ENCODE measurements at regions not wholly inside any gene's neighbourhood (a gene's known extent, or its start where the extent isn't known, plus 50 kb on each side); places are given as distances from the start of the nearest gene placed in this dataset.
"Not testable (repeated sequence)": the region's sequence is repeated elsewhere in the genome, so short reads cannot be mapped to it uniquely, and the experiment has no call there.

- WGBS (ENCODE audit: insufficient coverage, insufficient read length) = no CpG with 5 or more reads among the region's 3 CpGs
- no peaks in the 10 kb centered on the region for H3K36me3 ChIP-seq (ENCODE audit: control insufficient read depth, insufficient read depth, low read length)
These were observed 785.2 kb downstream of the KCNA4 start for GRCh38 chr11:29231586-29231985.

GRCh38 chr11:29227811-29228210 is 789.0 kb downstream of the KCNA4 start:
- no CpG with 5 or more reads among the region's 6 CpGs for WGBS (ENCODE audit: insufficient coverage, insufficient read length)
- Histone ChIP-seq H3K27me3 (ENCODE audit: control insufficient read depth, insufficient read depth, low read length) (no peaks in the 10 kb centered on the region), H3K4me1 (ENCODE audit: control insufficient read depth, insufficient read depth, low read length) (no peaks in the 10 kb centered on the region), H3K9me3 (ENCODE audit: control insufficient read depth, insufficient read depth, low read length) (no peaks in the 10 kb centered on the region), H3K36me3 (ENCODE audit: control insufficient read depth, insufficient read depth, low read length) (no peaks in the 10 kb centered on the region), H3K4me3 (ENCODE audit: low read length) (no peak overlapping the region), H3K27ac (ENCODE audit: low read length) (no peak overlapping the region)
- DNase-seq (ENCODE audit: low read depth, low spot score) = no peak

More at GRCh38 chr11:29231586-29231985, 785.2 kb downstream of the KCNA4 start:
- Histone ChIP-seq H3K4me3 (ENCODE audit: low read length) (no peak overlapping the region), H3K4me1 (ENCODE audit: control insufficient read depth, insufficient read depth, low read length) (no peaks in the 10 kb centered on the region), H3K27me3 (ENCODE audit: control insufficient read depth, insufficient read depth, low read length) (no peaks in the 10 kb centered on the region), H3K27ac (ENCODE audit: low read length) (no peak overlapping the region), H3K9me3 (ENCODE audit: control insufficient read depth, insufficient read depth, low read length) (no peaks in the 10 kb centered on the region)
- DNase-seq (ENCODE audit: low read depth, low spot score) = no peak

GRCh38 chr11:29224739-29225384 is 792.0 kb downstream of the KCNA4 start:
- no peaks in the 10 kb centered on the region for H3K4me1 ChIP-seq (ENCODE audit: control insufficient read depth, insufficient read depth, low read length)
- H3K9me3 ChIP-seq (ENCODE audit: control insufficient read depth, insufficient read depth, low read length) = no peaks in the 10 kb centered on the region
- WGBS (ENCODE audit: insufficient coverage, insufficient read length) = no CpG with 5 or more reads among the region's 9 CpGs
- H3K4me3 ChIP-seq (ENCODE audit: low read length) = no peak overlapping the region
- no peaks in the 10 kb centered on the region for H3K27me3 ChIP-seq (ENCODE audit: control insufficient read depth, insufficient read depth, low read length)
- DNase-seq (ENCODE audit: low read depth, low spot score) = no peak
- no peak overlapping the region for H3K27ac ChIP-seq (ENCODE audit: low read length)
- H3K36me3 ChIP-seq (ENCODE audit: control insufficient read depth, insufficient read depth, low read length) = no peaks in the 10 kb centered on the region

- H3K27ac ChIP-seq (ENCODE audit: low read length); H3K4me3 ChIP-seq (ENCODE audit: low read length); H3K27me3 ChIP-seq (ENCODE audit: control insufficient read depth, insufficient read depth, low read length); DNase-seq (ENCODE audit: low read depth, low spot score); H3K9me3 ChIP-seq (ENCODE audit: control insufficient read depth, insufficient read depth, low read length); H3K36me3 ChIP-seq (ENCODE audit: control insufficient read depth, insufficient read depth, low read length); H3K4me1 ChIP-seq (ENCODE audit: control insufficient read depth, insufficient read depth, low read length): not testable (repeated sequence)
- no CpG with 5 or more reads among the region's 1 CpG for WGBS (ENCODE audit: insufficient coverage, insufficient read length)
These were observed 797.3 kb downstream of the KCNA4 start for GRCh38 chr11:29219531-29219930.

GRCh38 chr11:29217901-29218300 is 798.9 kb downstream of the KCNA4 start:
- DNase-seq (ENCODE audit: low read depth, low spot score) = no peak

GRCh38 chr11:29214833-29215232 is 802.0 kb downstream of the KCNA4 start:
- H3K4me1 ChIP-seq (ENCODE audit: control insufficient read depth, insufficient read depth, low read length) = no peaks in the 10 kb centered on the region
- H3K9me3 ChIP-seq (ENCODE audit: control insufficient read depth, insufficient read depth, low read length) = no peaks in the 10 kb centered on the region
- H3K27me3 ChIP-seq (ENCODE audit: control insufficient read depth, insufficient read depth, low read length) = no peaks in the 10 kb centered on the region
- no peak for DNase-seq (ENCODE audit: low read depth, low spot score)
- no peak overlapping the region for H3K4me3 ChIP-seq (ENCODE audit: low read length)
- WGBS (ENCODE audit: insufficient coverage, insufficient read length) = no CpG with 5 or more reads among the region's 4 CpGs
- H3K36me3 ChIP-seq (ENCODE audit: control insufficient read depth, insufficient read depth, low read length) = no peaks in the 10 kb centered on the region
- no peak overlapping the region for H3K27ac ChIP-seq (ENCODE audit: low read length)

More at GRCh38 chr11:29217901-29218300, 798.9 kb downstream of the KCNA4 start:
- Histone ChIP-seq H3K9me3 (ENCODE audit: control insufficient read depth, insufficient read depth, low read length) (no peaks in the 10 kb centered on the region), H3K4me3 (ENCODE audit: low read length) (no peak overlapping the region), H3K27me3 (ENCODE audit: control insufficient read depth, insufficient read depth, low read length) (no peaks in the 10 kb centered on the region), H3K27ac (ENCODE audit: low read length) (no peak overlapping the region), H3K36me3 (ENCODE audit: control insufficient read depth, insufficient read depth, low read length) (no peaks in the 10 kb centered on the region), H3K4me1 (ENCODE audit: control insufficient read depth, insufficient read depth, low read length) (no peaks in the 10 kb centered on the region)

- H3K27me3 ChIP-seq (ENCODE audit: control insufficient read depth, insufficient read depth, low read length) = no peaks in the 10 kb centered on the region
- H3K9me3 ChIP-seq (ENCODE audit: control insufficient read depth, insufficient read depth, low read length) = no peaks in the 10 kb centered on the region
- H3K4me3 ChIP-seq (ENCODE audit: low read length) = no peak overlapping the region
- H3K36me3 ChIP-seq (ENCODE audit: control insufficient read depth, insufficient read depth, low read length) = no peaks in the 10 kb centered on the region
- no peaks in the 10 kb centered on the region for H3K4me1 ChIP-seq (ENCODE audit: control insufficient read depth, insufficient read depth, low read length)
- H3K27ac ChIP-seq (ENCODE audit: low read length) = no peak overlapping the region
- no peak for DNase-seq (ENCODE audit: low read depth, low spot score)
- WGBS (ENCODE audit: insufficient coverage, insufficient read length) = no CpG with 5 or more reads among the region's 3 CpGs
These were observed 805.6 kb downstream of the KCNA4 start for GRCh38 chr11:29211202-29211601.

GRCh38 chr11:29210426-29210825 is 806.4 kb downstream of the KCNA4 start:
- Histone ChIP-seq H3K27me3 (ENCODE audit: control insufficient read depth, insufficient read depth, low read length) (no peaks in the 10 kb centered on the region), H3K4me3 (ENCODE audit: low read length) (no peak overlapping the region), H3K27ac (ENCODE audit: low read length) (no peak overlapping the region), H3K4me1 (ENCODE audit: control insufficient read depth, insufficient read depth, low read length) (no peaks in the 10 kb centered on the region), H3K9me3 (ENCODE audit: control insufficient read depth, insufficient read depth, low read length) (no peaks in the 10 kb centered on the region), H3K36me3 (ENCODE audit: control insufficient read depth, insufficient read depth, low read length) (no peaks in the 10 kb centered on the region)
- DNase-seq (ENCODE audit: low read depth, low spot score) = no peak
- no CpG with 5 or more reads among the region's 2 CpGs for WGBS (ENCODE audit: insufficient coverage, insufficient read length)

- Histone ChIP-seq H3K36me3 (ENCODE audit: control insufficient read depth, insufficient read depth, low read length) (no peaks in the 10 kb centered on the region), H3K4me1 (ENCODE audit: control insufficient read depth, insufficient read depth, low read length) (no peaks in the 10 kb centered on the region), H3K27me3 (ENCODE audit: control insufficient read depth, insufficient read depth, low read length) (no peaks in the 10 kb centered on the region), H3K9me3 (ENCODE audit: control insufficient read depth, insufficient read depth, low read length) (no peaks in the 10 kb centered on the region), H3K4me3 (ENCODE audit: low read length) (no peak overlapping the region), H3K27ac (ENCODE audit: low read length) (no peak overlapping the region)
- WGBS (ENCODE audit: insufficient coverage, insufficient read length) = no CpG with 5 or more reads among the region's 2 CpGs
- no peak for DNase-seq (ENCODE audit: low read depth, low spot score)
These were observed 808.7 kb downstream of the KCNA4 start for GRCh38 chr11:29208117-29208516.

- Histone ChIP-seq H3K36me3 (ENCODE audit: control insufficient read depth, insufficient read depth, low read length) (no peaks in the 10 kb centered on the region), H3K4me3 (ENCODE audit: low read length) (no peak overlapping the region), H3K27me3 (ENCODE audit: control insufficient read depth, insufficient read depth, low read length) (no peaks in the 10 kb centered on the region), H3K4me1 (ENCODE audit: control insufficient read depth, insufficient read depth, low read length) (no peaks in the 10 kb centered on the region), H3K27ac (ENCODE audit: low read length) (no peak overlapping the region), H3K9me3 (ENCODE audit: control insufficient read depth, insufficient read depth, low read length) (no peaks in the 10 kb centered on the region)
- DNase-seq (ENCODE audit: low read depth, low spot score) = no peak
- WGBS (ENCODE audit: insufficient coverage, insufficient read length) = no CpG with 5 or more reads among the region's 11 CpGs
These were observed 815.9 kb downstream of the KCNA4 start for GRCh38 chr11:29200791-29201562.

GRCh38 chr11:29190313-29190712 is 826.5 kb downstream of the KCNA4 start:
- Histone ChIP-seq H3K9me3 (ENCODE audit: control insufficient read depth, insufficient read depth, low read length) (no peaks in the 10 kb centered on the region), H3K4me3 (ENCODE audit: low read length) (no peak overlapping the region), H3K36me3 (ENCODE audit: control insufficient read depth, insufficient read depth, low read length) (no peaks in the 10 kb centered on the region), H3K27me3 (ENCODE audit: control insufficient read depth, insufficient read depth, low read length) (no peaks in the 10 kb centered on the region), H3K27ac (ENCODE audit: low read length) (no peak overlapping the region), H3K4me1 (ENCODE audit: control insufficient read depth, insufficient read depth, low read length) (no peaks in the 10 kb centered on the region; the same call in 1 of the 2 replicates)
- DNase-seq (ENCODE audit: low read depth, low spot score) = no peak
